ENCODE measurements at regions not wholly inside any gene's neighbourhood (a gene's known extent, or its start where the extent isn't known, plus 50 kb on each side); places are given as distances from the start of the nearest gene placed in this dataset.

GRCh38 chr13:48885027-48885395 lies 90.7 kb upstream of the FNDC3A start:
- no peak for DNase-seq (ENCODE audit: extremely low read depth in 1 of 2, low read depth in 1 of 2)

- DNase-seq (ENCODE audit: extremely low read depth in 1 of 2, low read depth in 1 of 2) = no peak
Measured at GRCh38 chr13:48888613-48889012, 87.1 kb upstream of the FNDC3A start.

DNA sequence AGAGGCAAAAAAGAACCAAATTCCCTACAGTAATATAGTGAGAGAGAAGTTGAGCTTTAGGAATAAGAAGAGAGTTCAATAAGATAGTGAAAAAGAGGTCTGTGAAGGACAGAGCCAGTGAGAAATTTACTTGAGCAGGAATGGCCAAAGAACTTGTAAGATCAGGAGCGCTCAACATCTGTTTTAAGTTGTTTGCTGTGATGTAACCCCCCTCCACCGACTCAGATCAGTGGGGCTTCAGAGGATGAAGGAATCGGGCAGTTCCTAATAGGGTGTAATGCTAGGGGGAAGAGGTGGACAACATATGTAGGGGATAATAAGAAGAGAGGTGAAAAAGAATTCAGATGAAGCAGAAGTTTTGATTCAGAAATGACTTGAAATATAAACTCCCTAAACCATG lies 85.3 kb upstream of the FNDC3A start:
- no peak for DNase-seq (ENCODE audit: extremely low read depth in 1 of 2, low read depth in 1 of 2)

- no peak for DNase-seq (ENCODE audit: extremely low read depth in 1 of 2, low read depth in 1 of 2)
Measured at GRCh38 chr13:48891586-48891985, 84.1 kb upstream of the FNDC3A start.

GRCh38 chr13:48892053-48892687 lies 83.5 kb upstream of the FNDC3A start:
- DNase-seq (ENCODE audit: extremely low read depth in 1 of 2, low read depth in 1 of 2) = no peak

DNA sequence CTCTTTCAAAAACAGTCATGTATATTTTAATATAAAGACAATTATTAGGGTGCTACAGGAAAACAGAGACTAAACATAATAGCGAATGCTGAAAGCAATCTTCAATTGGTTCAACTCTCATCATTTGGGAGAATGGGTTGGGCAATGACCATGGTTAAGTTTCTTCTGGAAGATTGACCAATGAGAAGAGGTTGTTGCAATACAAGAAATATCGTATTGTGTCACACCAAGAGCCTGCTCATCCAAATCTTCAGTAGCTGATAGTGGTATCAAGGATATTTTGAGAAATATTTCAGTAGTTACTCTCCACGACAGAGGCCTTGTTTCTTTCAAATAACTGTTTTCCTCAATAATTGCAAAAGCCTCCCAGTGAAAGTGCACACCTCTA lies 83.0 kb upstream of the FNDC3A start:
- no peak for DNase-seq (ENCODE audit: extremely low read depth in 1 of 2, low read depth in 1 of 2)

DNA sequence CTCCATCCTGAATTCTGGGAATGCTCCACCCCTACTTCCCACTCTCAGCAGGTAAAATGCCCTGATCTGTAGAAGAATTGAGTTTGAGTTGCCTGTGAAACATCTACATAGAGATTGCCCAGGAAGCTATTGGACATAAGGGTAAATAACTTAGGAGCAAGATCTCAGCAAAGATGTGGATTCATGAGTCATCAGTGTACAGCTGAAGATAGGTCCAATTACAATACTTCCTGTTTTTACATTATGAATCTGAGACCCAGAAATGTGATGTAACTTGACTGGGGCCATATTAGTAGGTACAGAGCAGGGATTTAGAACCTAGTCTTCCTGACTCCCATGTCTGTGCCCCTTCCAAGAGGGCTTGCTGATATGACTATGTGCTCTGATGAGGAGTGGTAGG lies 79.4 kb upstream of the FNDC3A start:
- DNase-seq (ENCODE audit: extremely low read depth in 1 of 2, low read depth in 1 of 2) = no peak

DNA sequence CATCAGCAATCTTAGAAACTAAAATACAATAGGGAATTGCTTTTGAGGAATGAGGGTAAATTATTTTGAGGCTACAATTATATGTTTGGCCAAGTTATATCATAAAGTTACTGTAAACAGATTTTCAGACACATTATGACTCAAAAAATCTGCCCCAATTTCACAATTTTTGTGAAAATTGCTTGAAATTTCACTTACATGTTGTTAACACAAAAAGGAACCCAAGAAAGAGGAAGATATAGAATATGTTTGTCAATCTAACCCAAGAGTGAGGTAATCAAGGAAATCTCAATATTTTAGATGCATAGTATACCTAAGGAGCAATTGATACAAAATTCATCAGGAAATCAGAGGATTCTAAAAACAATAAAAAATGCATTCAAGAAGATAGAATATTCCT lies 73.9 kb upstream of the FNDC3A start:
- no peak for DNase-seq (ENCODE audit: extremely low read depth in 1 of 2, low read depth in 1 of 2)

GRCh38 chr13:48902368-48902767 lies 73.3 kb upstream of the FNDC3A start:
- no peak for DNase-seq (ENCODE audit: extremely low read depth in 1 of 2, low read depth in 1 of 2)

- DNase-seq (ENCODE audit: extremely low read depth in 1 of 2, low read depth in 1 of 2) = no peak
Measured at GRCh38 chr13:48904668-48905290, 70.9 kb upstream of the FNDC3A start.

DNA sequence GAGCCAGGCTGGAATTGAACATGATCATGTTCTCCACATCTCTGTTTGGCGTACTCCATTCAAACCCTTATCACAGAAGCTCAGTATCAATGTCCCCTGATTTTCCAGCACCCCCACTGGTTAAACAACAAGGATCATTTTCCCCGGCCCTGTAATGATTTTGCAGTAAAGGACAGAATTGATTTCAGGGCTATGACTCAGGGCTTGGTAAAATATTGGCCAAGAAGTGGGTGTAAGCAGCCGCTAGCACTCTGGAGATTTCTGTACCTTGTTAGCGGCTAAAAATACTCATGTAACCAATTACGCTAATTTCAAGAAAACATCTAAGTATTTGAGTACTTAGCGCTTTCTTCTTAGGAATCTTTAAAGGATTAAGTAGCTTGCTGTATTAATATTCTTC lies 69.5 kb upstream of the FNDC3A start:
- DNase-seq (ENCODE audit: extremely low read depth in 1 of 2, low read depth in 1 of 2) = no peak

DNA sequence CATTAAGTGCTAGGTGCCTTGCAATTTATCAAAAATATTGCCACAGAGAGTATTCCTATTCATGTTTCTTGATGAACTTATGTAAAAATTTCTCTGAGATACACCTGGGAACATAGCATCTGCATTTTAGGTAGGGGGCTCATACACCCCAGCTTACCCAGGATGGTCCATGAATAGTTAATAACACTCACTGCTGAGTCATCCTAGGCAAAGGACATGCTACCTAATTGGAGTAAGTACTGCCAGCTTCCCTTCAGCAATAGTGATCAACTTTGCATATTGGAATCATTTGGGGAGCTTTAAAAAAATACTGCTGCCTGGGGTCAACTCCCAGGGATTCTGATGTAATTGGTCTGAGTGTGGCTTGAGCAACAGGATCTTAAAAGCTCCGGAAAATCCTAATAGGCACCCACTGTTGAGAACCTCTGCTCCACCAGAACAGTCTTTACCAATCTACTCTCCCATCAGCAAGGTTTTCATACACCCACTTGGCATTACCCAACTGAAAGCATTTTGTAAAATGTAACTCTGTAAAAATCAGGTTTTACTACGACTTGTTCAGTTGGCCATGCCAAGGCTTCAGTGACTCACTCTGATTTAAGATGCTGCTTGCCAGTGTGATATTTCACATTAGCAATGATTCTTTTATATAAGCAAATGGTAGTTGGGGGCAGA lies 67.2 kb upstream of the FNDC3A start:
- DNase-seq (ENCODE audit: extremely low read depth in 1 of 2, low read depth in 1 of 2) = no peak

- no peak for DNase-seq (ENCODE audit: extremely low read depth in 1 of 2, low read depth in 1 of 2)
Measured at GRCh38 chr13:48909056-48909389, 66.7 kb upstream of the FNDC3A start.

DNA sequence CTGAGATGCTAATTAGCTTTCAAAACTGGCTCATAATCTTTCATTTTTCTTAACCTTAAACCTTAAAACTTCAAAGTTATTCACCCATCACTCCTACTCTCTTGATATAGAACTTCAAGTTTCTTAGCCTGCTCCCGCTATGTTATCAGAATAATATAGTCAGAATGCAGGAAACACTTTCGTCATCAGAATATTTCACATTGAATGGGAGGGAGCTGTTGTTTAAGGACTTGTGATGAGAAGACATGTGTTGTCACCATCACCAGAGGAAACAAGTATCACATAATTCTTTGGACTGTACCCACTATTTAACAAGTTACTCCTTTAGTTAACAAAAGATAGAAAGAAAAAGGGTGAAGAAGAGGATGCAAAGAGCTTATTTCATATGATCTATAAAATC lies 65.0 kb upstream of the FNDC3A start:
- DNase-seq (ENCODE audit: extremely low read depth in 1 of 2, low read depth in 1 of 2) = no peak

DNA sequence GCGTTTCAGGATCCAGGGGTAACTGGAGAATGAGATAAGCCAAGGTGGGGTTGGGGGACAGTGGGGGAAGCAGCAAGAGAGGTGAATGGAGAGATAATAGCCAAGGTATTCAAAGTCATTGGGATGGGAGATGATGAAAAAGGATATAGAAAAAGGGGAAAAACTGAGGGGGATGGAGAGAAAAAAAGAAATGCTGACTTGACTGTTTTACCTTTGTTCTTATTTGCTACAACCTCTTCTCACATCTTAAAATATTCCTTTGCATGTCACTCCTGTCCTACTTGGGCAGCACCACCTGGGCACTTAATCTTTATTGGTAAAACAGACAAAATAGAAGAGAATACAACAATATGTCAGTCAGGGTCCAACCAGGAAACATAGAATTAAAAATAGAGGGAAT lies 56.0 kb upstream of the FNDC3A start:
- no peak for DNase-seq (ENCODE audit: extremely low read depth in 1 of 2, low read depth in 1 of 2)

DNA sequence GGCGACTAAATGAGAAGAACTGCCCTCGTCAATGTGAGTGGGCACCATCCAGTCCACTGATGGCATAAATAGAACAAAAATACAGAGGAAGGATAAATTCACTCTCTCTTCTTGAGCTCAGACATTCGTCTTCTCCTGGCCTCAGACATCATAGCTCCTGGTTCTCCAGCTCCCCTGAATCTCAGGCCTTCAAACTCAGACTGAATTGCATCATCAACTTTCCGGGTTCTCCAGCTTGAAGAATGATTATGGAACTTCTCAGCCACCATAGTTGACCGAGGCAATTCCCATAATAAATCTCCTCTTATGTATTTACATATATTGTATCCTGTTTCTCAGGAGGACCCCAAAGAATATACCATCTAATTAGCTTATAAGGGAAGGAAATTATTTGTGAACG lies 55.0 kb upstream of the FNDC3A start:
- no peak for DNase-seq (ENCODE audit: extremely low read depth in 1 of 2, low read depth in 1 of 2)

GRCh38 chr13:48923376-48923775 lies 52.3 kb upstream of the FNDC3A start:
- DNase-seq (ENCODE audit: extremely low read depth in 1 of 2, low read depth in 1 of 2) = no peak

DNA sequence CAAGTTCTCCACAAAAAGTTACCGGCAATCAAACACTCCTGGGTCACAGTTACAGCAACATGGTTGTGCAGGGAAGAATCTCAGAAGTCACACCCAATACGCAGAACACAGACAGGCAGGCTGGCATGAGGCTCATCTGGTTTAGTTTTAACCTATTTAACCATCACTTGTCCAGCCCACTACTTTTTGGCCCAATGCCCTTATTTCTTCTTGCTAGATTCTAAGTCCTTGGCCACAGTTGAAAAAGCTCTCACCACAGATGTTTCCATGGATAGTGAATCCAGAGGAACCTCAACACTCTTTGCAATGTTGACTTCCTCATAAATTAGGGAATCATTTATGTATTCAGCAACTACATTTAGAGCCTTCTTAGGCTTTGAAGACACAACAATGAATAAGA lies 50.7 kb upstream of the FNDC3A start:
- no peak for DNase-seq (ENCODE audit: extremely low read depth in 1 of 2, low read depth in 1 of 2)
